NCI-H446 treated with DMSO at 0.1 percent for 48 hours (cell line): ENCODE measurements at regions not wholly inside any gene's neighbourhood (a gene's known extent, or its start where the extent isn't known, plus 50 kb on each side); places are given as distances from the start of the nearest gene placed in this dataset.

Source experiments
- DNase-seq: peaks from one replicate; lab custom pipeline; 2025; lab: John Stamatoyannopoulos, UW

GRCh38 chr2:239905884-239906654 is 119.1 kb downstream of the NDUFA10 start:
- DNase-seq: no peak

- DNase-seq: no peak
Observed at GRCh38 chr2:239905306-239905705, 119.8 kb downstream of the NDUFA10 start.

- no peak for DNase-seq
Observed at GRCh38 chr2:239904496-239904895, 120.6 kb downstream of the NDUFA10 start.

- DNase-seq: no peak
Observed at GRCh38 chr2:239903803-239904202, 121.3 kb downstream of the NDUFA10 start.

GRCh38 chr2:239903210-239903609 is 121.9 kb downstream of the NDUFA10 start:
- no peak for DNase-seq

- no peak for DNase-seq
Observed at GRCh38 chr2:239902749-239903201, 122.4 kb downstream of the NDUFA10 start.

GRCh38 chr2:239898292-239898925 is 126.7 kb downstream of the NDUFA10 start:
- no peak for DNase-seq

- DNase-seq: no peak
Observed at GRCh38 chr2:239897596-239898235, 127.4 kb downstream of the NDUFA10 start.

GRCh38 chr2:239896075-239896474 is 129.1 kb downstream of the NDUFA10 start:
- DNase-seq: no peak

- DNase-seq: no peak
Observed at GRCh38 chr2:239895669-239896068, 129.5 kb downstream of the NDUFA10 start.

- DNase-seq: no peak
Observed at GRCh38 chr2:239895116-239895515, 130.0 kb downstream of the NDUFA10 start.

- no peak for DNase-seq
Observed at GRCh38 chr2:239894276-239894675, 130.9 kb downstream of the NDUFA10 start.

GRCh38 chr2:239893236-239893515 is 132.0 kb downstream of the NDUFA10 start:
- DNase-seq: no peak

- DNase-seq: no peak
Observed at GRCh38 chr2:239892441-239893235, 132.5 kb downstream of the NDUFA10 start.

GRCh38 chr2:239891698-239892097 is 133.4 kb downstream of the NDUFA10 start:
- DNase-seq: no peak

GRCh38 chr2:239890206-239890746 is 134.9 kb downstream of the NDUFA10 start:
- no peak for DNase-seq

- no peak for DNase-seq
Observed at GRCh38 chr2:239889641-239890121, 135.5 kb downstream of the NDUFA10 start.

GRCh38 chr2:239887604-239888003 is 137.5 kb downstream of the NDUFA10 start:
- no peak for DNase-seq

- no peak for DNase-seq
Observed at GRCh38 chr2:239886781-239887180, 138.4 kb downstream of the NDUFA10 start.

- DNase-seq: no peak
Observed at GRCh38 chr2:239884875-239885274, 140.3 kb downstream of the NDUFA10 start.

- no peak for DNase-seq
Observed at GRCh38 chr2:239884051-239884405, 141.1 kb downstream of the NDUFA10 start.
